Retinal pigment epithelial cell (primary cell): ENCODE measurements at regions not wholly inside any gene's neighbourhood (a gene's known extent, or its start where the extent isn't known, plus 50 kb on each side); places are given as distances from the start of the nearest gene placed in this dataset.
A peak's percentile ranks its signal among the peaks of the same experiment; 100 is the strongest.

ENCODE experiments used
- DNase-seq: peaks from one replicate; pipeline ENCODE4 v3.0.0-alpha.2; 2010; ENCODE audit warnings: low read depth
- H3K4me3 ChIP-seq: 2 replicates; pipeline ENCODE4 v1.5.1; 2011; ENCODE audit warnings: mild to moderate bottlenecking, low read length, control low read depth, moderate library complexity
- TF ChIP-seq, protein P1 (sequence below): conservative IDR thresholded peaks from 2 replicates; pipeline ENCODE4 v1.5.1; 2011; ENCODE audit warnings: low read depth, low read length, control low read depth, inconsistent platforms

DNA sequence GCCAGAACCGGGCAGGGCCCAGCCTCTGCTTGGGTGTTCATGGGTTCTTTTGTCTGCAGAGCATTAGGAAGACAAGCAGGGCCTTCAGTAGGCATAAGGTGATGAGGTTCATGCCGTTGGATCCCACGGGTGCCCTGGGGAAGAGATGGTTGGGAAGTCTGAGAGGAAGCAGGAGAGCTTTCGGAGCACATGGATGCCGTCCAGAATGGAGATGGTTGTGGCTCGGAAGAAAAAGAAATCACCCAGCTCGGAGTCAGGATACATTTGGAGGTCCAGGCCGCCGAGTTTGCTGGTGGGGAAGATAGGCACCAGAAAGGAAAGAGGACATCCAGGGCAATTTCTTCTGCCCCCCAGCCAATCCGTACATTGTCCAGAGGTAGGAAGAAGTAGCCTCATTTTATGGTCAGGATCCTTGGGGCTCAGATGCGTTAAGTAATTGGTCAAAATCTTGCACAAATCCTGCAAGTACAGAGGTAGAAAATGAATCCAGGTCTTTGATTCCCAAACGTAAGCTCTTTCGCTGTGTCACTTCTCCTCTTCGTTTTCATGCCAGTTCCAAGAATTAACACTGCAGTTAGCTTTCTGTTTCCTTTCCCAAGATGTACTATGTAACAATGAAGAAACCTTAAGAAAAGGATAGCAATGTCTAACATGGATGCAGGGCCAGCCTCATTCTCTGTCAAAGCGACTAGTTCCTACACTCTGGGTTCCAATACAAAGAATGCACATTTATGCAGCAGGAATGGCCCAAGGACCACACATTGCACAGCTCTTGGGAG is 147.8 kb upstream of the KLF6 start:
- no peak overlapping the region for H3K4me3 ChIP-seq
- TF ChIP-seq, protein P1, sequence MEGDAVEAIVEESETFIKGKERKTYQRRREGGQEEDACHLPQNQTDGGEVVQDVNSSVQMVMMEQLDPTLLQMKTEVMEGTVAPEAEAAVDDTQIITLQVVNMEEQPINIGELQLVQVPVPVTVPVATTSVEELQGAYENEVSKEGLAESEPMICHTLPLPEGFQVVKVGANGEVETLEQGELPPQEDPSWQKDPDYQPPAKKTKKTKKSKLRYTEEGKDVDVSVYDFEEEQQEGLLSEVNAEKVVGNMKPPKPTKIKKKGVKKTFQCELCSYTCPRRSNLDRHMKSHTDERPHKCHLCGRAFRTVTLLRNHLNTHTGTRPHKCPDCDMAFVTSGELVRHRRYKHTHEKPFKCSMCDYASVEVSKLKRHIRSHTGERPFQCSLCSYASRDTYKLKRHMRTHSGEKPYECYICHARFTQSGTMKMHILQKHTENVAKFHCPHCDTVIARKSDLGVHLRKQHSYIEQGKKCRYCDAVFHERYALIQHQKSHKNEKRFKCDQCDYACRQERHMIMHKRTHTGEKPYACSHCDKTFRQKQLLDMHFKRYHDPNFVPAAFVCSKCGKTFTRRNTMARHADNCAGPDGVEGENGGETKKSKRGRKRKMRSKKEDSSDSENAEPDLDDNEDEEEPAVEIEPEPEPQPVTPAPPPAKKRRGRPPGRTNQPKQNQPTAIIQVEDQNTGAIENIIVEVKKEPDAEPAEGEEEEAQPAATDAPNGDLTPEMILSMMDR = no peak
- DNase-seq = no peak

- no peak overlapping the region for H3K4me3 ChIP-seq
- no peak for DNase-seq
Measured at GRCh38 chr10:3931901-3932300, 146.9 kb upstream of the KLF6 start.

DNA sequence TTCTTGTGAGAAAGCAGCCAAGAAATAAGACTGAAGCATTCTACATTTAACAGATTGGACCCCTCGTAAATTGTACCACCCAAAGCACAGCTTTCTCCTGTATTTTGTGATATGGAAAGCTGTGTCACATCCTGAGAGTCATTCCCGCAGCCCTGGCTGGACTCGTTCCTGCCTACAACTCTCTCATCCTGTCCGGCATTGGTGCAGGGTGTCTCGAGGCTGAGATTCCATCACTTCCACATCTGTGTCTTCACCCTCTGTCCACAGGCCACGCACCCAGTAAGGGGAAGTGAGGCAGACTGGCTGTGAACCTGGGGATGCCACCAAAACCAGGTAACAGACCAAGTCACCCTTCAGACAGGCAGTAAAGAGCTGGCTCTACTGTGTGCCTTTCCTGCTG is 146.2 kb upstream of the KLF6 start:
- H3K4me3 ChIP-seq = no peak overlapping the region
- TF ChIP-seq, protein P1 = no peak
- DNase-seq = no peak

More at GRCh38 chr10:3931901-3932300, 146.9 kb upstream of the KLF6 start:
- TF ChIP-seq, protein P1 = no peak

DNA sequence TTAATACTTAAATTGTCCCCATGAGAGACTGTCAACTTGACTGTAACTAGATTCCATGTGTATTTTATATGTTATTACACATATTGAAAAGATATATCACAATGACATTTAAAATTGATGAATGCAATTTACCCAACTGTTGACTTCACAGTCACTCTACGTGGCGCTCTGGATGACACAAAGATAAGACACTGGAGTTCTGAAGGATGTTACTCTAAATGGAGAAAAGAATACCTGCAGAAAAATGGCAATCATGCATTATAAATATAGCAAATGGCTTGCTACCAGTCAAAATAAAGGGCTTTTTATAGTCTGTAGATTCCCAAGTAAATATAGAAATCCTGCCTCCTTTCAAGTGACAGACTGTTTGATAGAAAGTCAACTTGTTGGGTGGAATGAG is 143.6 kb upstream of the KLF6 start:
- H3K4me3 ChIP-seq = no peak overlapping the region
- TF ChIP-seq, protein P1 = no peak
- no peak for DNase-seq

GRCh38 chr10:3928078-3928477 is 143.1 kb upstream of the KLF6 start:
- DNase-seq = no peak
- TF ChIP-seq, protein P1 = no peak
- H3K4me3 ChIP-seq = no peak overlapping the region

DNA sequence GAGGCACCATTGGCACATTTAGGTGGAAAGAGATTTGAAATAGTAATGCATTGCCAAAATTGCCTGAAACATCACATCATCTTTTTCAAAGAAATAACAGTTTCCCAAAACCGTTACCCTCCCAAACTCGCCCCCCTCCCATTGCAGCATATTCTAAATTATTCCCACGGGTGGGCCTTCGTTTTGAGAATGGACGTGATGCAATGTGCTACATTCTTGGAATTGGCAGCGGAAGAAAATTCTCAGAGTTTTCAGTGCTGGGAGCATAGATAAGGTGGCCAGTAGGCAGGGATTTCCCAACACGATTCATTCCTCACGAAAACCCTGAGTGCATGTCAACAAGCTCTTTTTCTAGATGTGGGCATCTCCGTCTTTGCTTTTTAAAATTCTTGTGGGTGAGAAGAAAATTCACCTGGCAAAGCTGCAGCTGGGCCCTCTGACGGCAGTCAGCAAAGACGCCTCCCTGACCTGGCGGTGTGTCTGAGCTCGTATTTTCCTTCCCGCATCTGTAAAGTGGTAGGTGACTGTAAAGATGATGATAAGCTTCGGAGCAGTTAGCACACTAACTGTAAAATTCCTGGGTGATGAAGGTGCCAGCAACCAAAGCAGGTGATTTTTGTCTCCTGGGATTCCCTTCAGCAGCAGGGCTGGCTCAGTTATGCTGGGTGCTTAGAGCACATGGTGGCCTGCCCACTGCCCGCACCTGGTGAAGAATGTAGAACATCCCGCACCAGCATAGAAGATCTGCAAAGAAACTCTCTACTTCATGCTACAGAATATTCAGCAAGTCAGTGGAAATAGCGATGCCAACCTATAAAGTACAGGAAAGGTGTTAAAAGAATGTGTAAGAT is 141.9 kb upstream of the KLF6 start:
- TF ChIP-seq, protein P1 = no peak
- peak; percentile 30 for DNase-seq
- H3K4me3 ChIP-seq = no peak overlapping the region

GRCh38 chr10:3926258-3926657 is 141.2 kb upstream of the KLF6 start:
- TF ChIP-seq, protein P1 = no peak
- DNase-seq = no peak
- H3K4me3 ChIP-seq = no peak overlapping the region
